K562 (cell line): ENCODE measurements at regions not wholly inside any gene's neighbourhood (a gene's known extent, or its start where the extent isn't known, plus 50 kb on each side); places are given as distances from the start of the nearest gene placed in this dataset.

ENCODE experiments used
- ATAC-seq: fragments of 200-7000 bp; cut with Tn5 transposase; 3 replicates; pipeline ENCODE4 v1.9.1; 2020; ENCODE audit warnings: moderate library complexity
- BruUV-seq: library from RNA; stranded (reverse); fragments of 400-500 nt; replicated peaks from 2 replicates; lab custom pipeline; 2021; lab: Mats Ljungman, UMichigan
- CTCF ChIA-PET: fragments of 300-600 bp; formaldehyde crosslinking; extraction: SDS; loops from one replicate; lab custom pipeline; 2021; ENCODE audit warnings: low intra/inter-chr PET ratio; lab: Yijun Ruan, JAX
- POLR2A ChIA-PET: fragments of 300-600, 350-650 bp; sonication (Branson Sonifier 250); formaldehyde crosslinking; extraction: SDS; loops from one replicate; lab custom pipeline; 2021; ENCODE audit warnings: antibody characterized with exemption, inconsistent platforms; lab: Yijun Ruan, JAX
- DNase-seq, 4 experiments: peaks; one replicate each; pipeline versions ENCODE4 v3.0.0 to v3.0.0-alpha.2; 2011 to 2018; ENCODE audit warnings: low spot score in 3 of 4, mixed read lengths in 3 of 4; ENCODE audit errors: extremely low read depth in 1 of 4
- FAIRE-seq: peaks from 2 replicates; lab custom pipeline; 2011; peaks lifted over from hg19 to GRCh38; lab: Jason Lieb, UNC
- H2AFZ ChIP-seq: 2 replicates; pipeline ENCODE4 v1.6.0; 2011; ENCODE audit warnings: low read depth, low read length, control low read depth, inconsistent platforms
- H3K27ac ChIP-seq: fragments of 200-600 bp; 3 replicates; pipeline ENCODE4 v1.8.0; 2011; ENCODE audit warnings: low read depth, mild to moderate bottlenecking, control low read depth, inconsistent platforms, low read length, moderate library complexity, mixed read lengths; ENCODE audit errors: extremely low read depth
- H3K27me3 ChIP-seq, 2 experiments: fragments of 300-600 bp in 1 of 2; 2 replicates in 1 of 2; 3 replicates in 1 of 2; pipeline versions ENCODE4 v1.6.0 to v1.8.0; 2011; ENCODE audit warnings: inconsistent platforms in 2 of 2, low read length in 2 of 2, mild to moderate bottlenecking in 1 of 2, mixed read lengths in 1 of 2, moderate library complexity in 1 of 2; ENCODE audit not compliant: control insufficient read depth in 2 of 2, insufficient read depth in 2 of 2
- H3K36me3 ChIP-seq: fragments of 300-600 bp; 3 replicates; pipeline ENCODE4 v1.8.0; 2011; ENCODE audit warnings: mild to moderate bottlenecking, low read length, inconsistent platforms; ENCODE audit not compliant: control insufficient read depth, insufficient read depth
- H3K4me1 ChIP-seq, 2 experiments: fragments of 200-600 bp in 1 of 2; replicated peaks in 1 of 2; 2 replicates in 1 of 2; 3 replicates in 1 of 2; pipeline versions ENCODE4 v1.5.1 to v1.8.0; 2011; ENCODE audit warnings: inconsistent platforms in 2 of 2, low read length in 2 of 2, mild to moderate bottlenecking in 1 of 2, mixed read lengths in 1 of 2, moderate library complexity in 1 of 2; ENCODE audit not compliant: control insufficient read depth in 2 of 2, insufficient read depth in 2 of 2
- H3K4me2 ChIP-seq: 2 replicates; pipeline ENCODE4 v1.6.1; 2011; ENCODE audit warnings: low read length, control low read depth, inconsistent platforms, mixed read lengths; ENCODE audit not compliant: insufficient read depth
- H3K4me3 ChIP-seq: fragments of 200-600 bp; sonication (generic), shearing (Covaris generic); 2 replicates; pipeline ENCODE4 v1.5.1; 2016; ENCODE audit warnings: control low read depth, inconsistent platforms
- H3K79me2 ChIP-seq: fragments of 200-600 bp; 3 replicates; pipeline ENCODE4 v1.8.0; 2011; ENCODE audit warnings: low read length, inconsistent platforms; ENCODE audit not compliant: control insufficient read depth, insufficient read depth
- H3K9ac ChIP-seq, 2 experiments: 2 replicates each; pipeline versions ENCODE4 v1.6.0 to v1.6.1; 2011; ENCODE audit warnings: low read depth in 2 of 2, low read length in 2 of 2, control low read depth in 1 of 2, inconsistent platforms in 1 of 2, mild to moderate bottlenecking in 1 of 2, mixed read lengths in 1 of 2; ENCODE audit not compliant: insufficient read depth in 1 of 2
- H3K9me1 ChIP-seq: one replicate; pipeline ENCODE4 v1.6.0; 2011; ENCODE audit warnings: inconsistent platforms, mild to moderate bottlenecking, low read length, moderate library complexity; ENCODE audit not compliant: control insufficient read depth, insufficient read depth
- H3K9me3 ChIP-seq: replicated peaks from 2 replicates; pipeline ENCODE4 v1.5.1; 2011; ENCODE audit warnings: low read depth, low read length, inconsistent platforms; ENCODE audit not compliant: control insufficient read depth, insufficient read depth
- H4K20me1 ChIP-seq: replicated peaks from 2 replicates; pipeline ENCODE4 v1.6.1; 2011; ENCODE audit warnings: low read length, inconsistent platforms, mixed read lengths; ENCODE audit not compliant: control insufficient read depth, insufficient read depth
- CHD2 ChIP-seq: IDR thresholded peaks from 2 replicates; pipeline ENCODE4 v1.6.1; 2011; ENCODE audit warnings: low read depth, low read length
- E2F1 ChIP-seq: sonication (generic); formaldehyde crosslinking; IDR thresholded peaks from 2 replicates; pipeline ENCODE4 v1.8.1; 2023; ENCODE audit warnings: mild to moderate bottlenecking, missing genetic modification reagents, moderate library complexity
- ETV6 ChIP-seq, 3 experiments: fragments of 150-350 bp in 1 of 3; sonication (generic) in 1 of 3; formaldehyde crosslinking in 1 of 3; IDR thresholded peaks; 2 replicates each; pipeline versions ENCODE4 v1.6.1 to v1.8.0; 2014 to 2022; ENCODE audit warnings: borderline replicate concordance in 2 of 3, low read depth in 2 of 3, antibody characterized with exemption in 1 of 3, low read length in 1 of 3, mild to moderate bottlenecking in 1 of 3, missing genetic modification reagents in 1 of 3
- ILF3 ChIP-seq: fragments of 450-650 bp; IDR thresholded peaks from 2 replicates; pipeline ENCODE4 v1.6.1; 2018; ENCODE audit warnings: antibody characterized with exemption, mild to moderate bottlenecking, moderate library complexity, borderline replicate concordance
- JUNB ChIP-seq: fragments of 450-650 bp; formaldehyde crosslinking; conservative IDR thresholded peaks from 2 replicates; pipeline ENCODE4 v1.4.0; 2020; ENCODE audit warnings: mild to moderate bottlenecking
- NFE2 ChIP-seq: IDR thresholded peaks from 2 replicates; pipeline ENCODE4 v1.6.1; 2014; ENCODE audit warnings: antibody characterized with exemption, low read depth
- RBBP5 ChIP-seq: fragments of 200-600 bp; sonication (generic); IDR thresholded peaks from 2 replicates; pipeline ENCODE4 v1.6.1; 2012; ENCODE audit warnings: borderline replicate concordance, mild to moderate bottlenecking, low read length, control low read depth, inconsistent platforms; ENCODE audit not compliant: insufficient read depth, poor library complexity, severe bottlenecking
- SUPT5H ChIP-seq: fragments of 450-650 bp; IDR thresholded peaks from 2 replicates; pipeline ENCODE4 v1.6.1; 2016
- TCF7L2 ChIP-seq: fragments of 150-350 bp; IDR thresholded peaks from 2 replicates; pipeline ENCODE4 v1.6.1; 2016; ENCODE audit warnings: low read depth, mild to moderate bottlenecking, low read length, moderate library complexity
- ZNF121 ChIP-seq: sonication (generic); formaldehyde crosslinking; conservative IDR thresholded peaks from 2 replicates; pipeline ENCODE4 v1.8.0; 2022; ENCODE audit warnings: missing genetic modification reagents
- ZNF696 ChIP-seq: fragments of 250-450 bp; sonication (Bioruptor Pico); conservative IDR thresholded peaks from 2 replicates; pipeline ENCODE4 v1.4.0; 2020; ENCODE audit warnings: mild to moderate bottlenecking, moderate library complexity
- ZNF785 ChIP-seq: fragments of 250-450 bp; sonication (Bioruptor Pico); IDR thresholded peaks from 2 replicates; pipeline ENCODE4 v1.4.0; 2020; ENCODE audit warnings: mild to moderate bottlenecking
- WGBS: fragments of 100-300 bp; shearing (Covaris generic); methylation state at CpG from one replicate; pipeline ENCODE4 v1.1.6; 2016; ENCODE audit warnings: low coverage, mixed read lengths; ENCODE audit not compliant: insufficient coverage; ENCODE audit errors: missing lambda C conversion rate; 5-methylcytosine and 5-hydroxymethylcytosine counted together
- in situ Hi-C: fragments of 300-500 bp; cut with MboI; formaldehyde crosslinking; loops from 4 replicates; pipeline ENCODE4 v1.15.0; 2018; ENCODE audit warnings: inconsistent platforms, mixed read lengths
- intact Hi-C: fragments of 100-400 bp; cut with micrococcal nuclease; formaldehyde crosslinking; loops from 2 replicates; pipeline ENCODE4 v1.14.2; 2022
- TF ChIP-seq, protein P1 (sequence below): fragments of 250-450 bp; sonication (Bioruptor Pico); IDR thresholded peaks from 2 replicates; pipeline ENCODE4 v1.4.0; 2020; ENCODE audit warnings: mild to moderate bottlenecking
- TF ChIP-seq, protein P2 (sequence below): fragments of 450-650 bp; IDR thresholded peaks from 2 replicates; pipeline ENCODE4 v1.6.1; 2017; ENCODE audit warnings: antibody characterized with exemption, mild to moderate bottlenecking
- TF ChIP-seq, protein P3 (sequence below): fragments of 200-800 bp; sonication (Bioruptor generic); IDR thresholded peaks from 2 replicates; pipeline ENCODE4 v1.6.1; 2017; ENCODE audit warnings: missing genetic modification characterization, missing compliant biosample characterization

DNA sequence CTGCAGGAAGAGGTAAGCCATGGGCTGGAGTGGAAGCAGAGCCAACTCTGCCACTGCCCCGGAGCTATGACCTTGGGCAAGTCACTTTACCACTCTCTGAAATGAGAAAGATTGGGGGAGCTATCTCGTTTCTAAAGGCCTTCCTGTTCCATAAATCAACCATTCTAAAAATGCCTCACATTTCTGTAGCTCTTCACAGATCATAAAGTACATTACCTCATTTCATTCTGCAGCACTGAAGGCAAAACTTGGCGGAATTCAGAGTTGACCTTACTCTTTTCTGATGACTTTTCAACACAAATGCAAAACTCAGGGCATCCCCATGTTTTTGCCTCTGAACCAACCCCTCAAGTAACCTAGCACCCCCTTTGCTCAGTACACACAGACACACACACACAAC lies 404.0 kb upstream of the NFIA start:
- H3K27ac ChIP-seq: no peak overlapping the region
- no peaks in the 10 kb centered on the region for H3K79me2 ChIP-seq
- no peak overlapping the region for H3K4me2 ChIP-seq
- no peaks in the 10 kb centered on the region for H3K4me1 ChIP-seq
- FAIRE-seq (no peak), ATAC-seq (no peak), DNase-seq (no peak)
- no peaks in the 10 kb centered on the region for H3K9me1 ChIP-seq
- WGBS: 0% methylated on average over 3 of the region's 3 CpGs
- in situ Hi-C loops: no loop called here
- H4K20me1 ChIP-seq: no peaks in the 10 kb centered on the region
- BruUV-seq: no TSS peak
- no peak overlapping the region for H3K9ac ChIP-seq
- no peak overlapping the region for H3K4me3 ChIP-seq
- no peaks in the 10 kb centered on the region for H3K9me3 ChIP-seq
- intact Hi-C loops: no loop called here
- H2AFZ ChIP-seq: no peak overlapping the region
- no peaks in the 10 kb centered on the region for H3K36me3 ChIP-seq
- H3K27me3 ChIP-seq: no peaks in the 10 kb centered on the region
- ChIA-PET POLR2A (no interaction called here), CTCF (no interaction called here)
- TF ChIP-seq, protein P1, sequence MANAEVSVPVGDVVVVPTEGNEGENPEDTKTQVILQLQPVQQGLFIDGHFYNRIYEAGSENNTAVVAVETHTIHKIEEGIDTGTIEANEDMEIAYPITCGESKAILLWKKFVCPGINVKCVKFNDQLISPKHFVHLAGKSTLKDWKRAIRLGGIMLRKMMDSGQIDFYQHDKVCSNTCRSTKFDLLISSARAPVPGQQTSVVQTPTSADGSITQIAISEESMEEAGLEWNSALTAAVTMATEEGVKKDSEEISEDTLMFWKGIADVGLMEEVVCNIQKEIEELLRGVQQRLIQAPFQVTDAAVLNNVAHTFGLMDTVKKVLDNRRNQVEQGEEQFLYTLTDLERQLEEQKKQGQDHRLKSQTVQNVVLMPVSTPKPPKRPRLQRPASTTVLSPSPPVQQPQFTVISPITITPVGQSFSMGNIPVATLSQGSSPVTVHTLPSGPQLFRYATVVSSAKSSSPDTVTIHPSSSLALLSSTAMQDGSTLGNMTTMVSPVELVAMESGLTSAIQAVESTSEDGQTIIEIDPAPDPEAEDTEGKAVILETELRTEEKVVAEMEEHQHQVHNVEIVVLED (CRISPR knock-in tag): no peak
- TF ChIP-seq ETV6 (IDR thresholded peaks at IDR 0.05; ENCODE audit: borderline replicate concordance in 1 of 2, low read depth in 2 of 2, low read length in 1 of 2): no peak
- no peak for TF ChIP-seq ETV6 (CRISPR knock-in tag; IDR thresholded peaks at IDR 0.05; ENCODE audit: borderline replicate concordance)
- no peak for TF ChIP-seq JUNB (CRISPR knock-in tag)
- no peak for TF ChIP-seq SUPT5H
- TF ChIP-seq ILF3: no peak
- TF ChIP-seq ZNF696: no peak
- TF ChIP-seq ZNF121: no peak
- no peak for TF ChIP-seq RBBP5
- TF ChIP-seq E2F1: no peak
- no peak for TF ChIP-seq NFE2
- TF ChIP-seq TCF7L2: no peak
- no peak for TF ChIP-seq ZNF785
- no peak for TF ChIP-seq CHD2
- TF ChIP-seq, protein P2, sequence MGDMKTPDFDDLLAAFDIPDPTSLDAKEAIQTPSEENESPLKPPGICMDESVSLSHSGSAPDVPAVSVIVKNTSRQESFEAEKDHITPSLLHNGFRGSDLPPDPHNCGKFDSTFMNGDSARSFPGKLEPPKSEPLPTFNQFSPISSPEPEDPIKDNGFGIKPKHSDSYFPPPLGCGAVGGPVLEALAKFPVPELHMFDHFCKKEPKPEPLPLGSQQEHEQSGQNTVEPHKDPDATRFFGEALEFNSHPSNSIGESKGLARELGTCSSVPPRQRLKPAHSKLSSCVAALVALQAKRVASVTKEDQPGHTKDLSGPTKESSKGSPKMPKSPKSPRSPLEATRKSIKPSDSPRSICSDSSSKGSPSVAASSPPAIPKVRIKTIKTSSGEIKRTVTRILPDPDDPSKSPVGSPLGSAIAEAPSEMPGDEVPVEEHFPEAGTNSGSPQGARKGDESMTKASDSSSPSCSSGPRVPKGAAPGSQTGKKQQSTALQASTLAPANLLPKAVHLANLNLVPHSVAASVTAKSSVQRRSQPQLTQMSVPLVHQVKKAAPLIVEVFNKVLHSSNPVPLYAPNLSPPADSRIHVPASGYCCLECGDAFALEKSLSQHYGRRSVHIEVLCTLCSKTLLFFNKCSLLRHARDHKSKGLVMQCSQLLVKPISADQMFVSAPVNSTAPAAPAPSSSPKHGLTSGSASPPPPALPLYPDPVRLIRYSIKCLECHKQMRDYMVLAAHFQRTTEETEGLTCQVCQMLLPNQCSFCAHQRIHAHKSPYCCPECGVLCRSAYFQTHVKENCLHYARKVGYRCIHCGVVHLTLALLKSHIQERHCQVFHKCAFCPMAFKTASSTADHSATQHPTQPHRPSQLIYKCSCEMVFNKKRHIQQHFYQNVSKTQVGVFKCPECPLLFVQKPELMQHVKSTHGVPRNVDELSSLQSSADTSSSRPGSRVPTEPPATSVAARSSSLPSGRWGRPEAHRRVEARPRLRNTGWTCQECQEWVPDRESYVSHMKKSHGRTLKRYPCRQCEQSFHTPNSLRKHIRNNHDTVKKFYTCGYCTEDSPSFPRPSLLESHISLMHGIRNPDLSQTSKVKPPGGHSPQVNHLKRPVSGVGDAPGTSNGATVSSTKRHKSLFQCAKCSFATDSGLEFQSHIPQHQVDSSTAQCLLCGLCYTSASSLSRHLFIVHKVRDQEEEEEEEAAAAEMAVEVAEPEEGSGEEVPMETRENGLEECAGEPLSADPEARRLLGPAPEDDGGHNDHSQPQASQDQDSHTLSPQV: no peak
- TF ChIP-seq, protein P3, sequence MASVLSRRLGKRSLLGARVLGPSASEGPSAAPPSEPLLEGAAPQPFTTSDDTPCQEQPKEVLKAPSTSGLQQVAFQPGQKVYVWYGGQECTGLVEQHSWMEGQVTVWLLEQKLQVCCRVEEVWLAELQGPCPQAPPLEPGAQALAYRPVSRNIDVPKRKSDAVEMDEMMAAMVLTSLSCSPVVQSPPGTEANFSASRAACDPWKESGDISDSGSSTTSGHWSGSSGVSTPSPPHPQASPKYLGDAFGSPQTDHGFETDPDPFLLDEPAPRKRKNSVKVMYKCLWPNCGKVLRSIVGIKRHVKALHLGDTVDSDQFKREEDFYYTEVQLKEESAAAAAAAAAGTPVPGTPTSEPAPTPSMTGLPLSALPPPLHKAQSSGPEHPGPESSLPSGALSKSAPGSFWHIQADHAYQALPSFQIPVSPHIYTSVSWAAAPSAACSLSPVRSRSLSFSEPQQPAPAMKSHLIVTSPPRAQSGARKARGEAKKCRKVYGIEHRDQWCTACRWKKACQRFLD (CRISPR knock-in tag): no peak
